ENCODE measurements at regions not wholly inside any gene's neighbourhood (a gene's known extent, or its start where the extent isn't known, plus 50 kb on each side); places are given as distances from the start of the nearest gene placed in this dataset.

GRCh38 chr16:73286346-73287267 lies 238.7 kb upstream of the ZFHX3 start:
- TF ChIP-seq POLR2A (IDR thresholded peaks at IDR 0.05; ENCODE audit: low read depth) (no peak), CTCF (IDR thresholded peaks at IDR 0.05) (no peak)
